ENCODE measurements at regions not wholly inside any gene's neighbourhood (a gene's known extent, or its start where the extent isn't known, plus 50 kb on each side); places are given as distances from the start of the nearest gene placed in this dataset.

GRCh38 chr18:6613581-6613980, 115.9 kb upstream of the ARHGAP28 start:
- no peak for DNase-seq

GRCh38 chr18:6614952-6615351, 114.6 kb upstream of the ARHGAP28 start:
- no peak for DNase-seq

- no peak for DNase-seq
Observed at GRCh38 chr18:6616981-6617380, 112.5 kb upstream of the ARHGAP28 start.

- no peak for DNase-seq
Observed at GRCh38 chr18:6621437-6621836, 108.1 kb upstream of the ARHGAP28 start.

GRCh38 chr18:6623278-6623677, 106.2 kb upstream of the ARHGAP28 start:
- DNase-seq, result no peak

GRCh38 chr18:6624271-6624660, 105.2 kb upstream of the ARHGAP28 start:
- no peak for DNase-seq

GRCh38 chr18:6624661-6625311, 104.7 kb upstream of the ARHGAP28 start:
- no peak for DNase-seq

- DNase-seq, result no peak
Observed at GRCh38 chr18:6625481-6625880, 104.0 kb upstream of the ARHGAP28 start.

GRCh38 chr18:6626457-6626856, 103.1 kb upstream of the ARHGAP28 start:
- no peak for DNase-seq

- DNase-seq, result no peak
Observed at GRCh38 chr18:6627645-6628044, 101.9 kb upstream of the ARHGAP28 start.

GRCh38 chr18:6628187-6628586, 101.3 kb upstream of the ARHGAP28 start:
- no peak for DNase-seq

GRCh38 chr18:6629635-6630140, 99.8 kb upstream of the ARHGAP28 start:
- no peak for DNase-seq

GRCh38 chr18:6633310-6633709, 96.2 kb upstream of the ARHGAP28 start:
- no peak for DNase-seq

GRCh38 chr18:6636091-6636490, 93.4 kb upstream of the ARHGAP28 start:
- DNase-seq, result no peak

GRCh38 chr18:6638447-6638846, 91.1 kb upstream of the ARHGAP28 start:
- no peak for DNase-seq

- DNase-seq, result no peak
Observed at GRCh38 chr18:6639305-6639704, 90.2 kb upstream of the ARHGAP28 start.

- no peak for DNase-seq
Observed at GRCh38 chr18:6644836-6645627, 84.5 kb upstream of the ARHGAP28 start.

- DNase-seq, result no peak
Observed at GRCh38 chr18:6646801-6647200, 82.7 kb upstream of the ARHGAP28 start.

- DNase-seq, result no peak
Observed at GRCh38 chr18:6648581-6648980, 80.9 kb upstream of the ARHGAP28 start.

- DNase-seq, result no peak
Observed at GRCh38 chr18:6649421-6650126, 79.9 kb upstream of the ARHGAP28 start.

GRCh38 chr18:6650127-6650507, 79.4 kb upstream of the ARHGAP28 start:
- no peak for DNase-seq

- no peak for DNase-seq
Observed at GRCh38 chr18:6650747-6651146, 78.8 kb upstream of the ARHGAP28 start.

GRCh38 chr18:6652098-6652497, 77.4 kb upstream of the ARHGAP28 start:
- DNase-seq, result no peak

GRCh38 chr18:6653880-6654279, 75.6 kb upstream of the ARHGAP28 start:
- DNase-seq, result no peak
